ENCODE measurements at regions not wholly inside any gene's neighbourhood (a gene's known extent, or its start where the extent isn't known, plus 50 kb on each side); places are given as distances from the start of the nearest gene placed in this dataset.

DNA sequence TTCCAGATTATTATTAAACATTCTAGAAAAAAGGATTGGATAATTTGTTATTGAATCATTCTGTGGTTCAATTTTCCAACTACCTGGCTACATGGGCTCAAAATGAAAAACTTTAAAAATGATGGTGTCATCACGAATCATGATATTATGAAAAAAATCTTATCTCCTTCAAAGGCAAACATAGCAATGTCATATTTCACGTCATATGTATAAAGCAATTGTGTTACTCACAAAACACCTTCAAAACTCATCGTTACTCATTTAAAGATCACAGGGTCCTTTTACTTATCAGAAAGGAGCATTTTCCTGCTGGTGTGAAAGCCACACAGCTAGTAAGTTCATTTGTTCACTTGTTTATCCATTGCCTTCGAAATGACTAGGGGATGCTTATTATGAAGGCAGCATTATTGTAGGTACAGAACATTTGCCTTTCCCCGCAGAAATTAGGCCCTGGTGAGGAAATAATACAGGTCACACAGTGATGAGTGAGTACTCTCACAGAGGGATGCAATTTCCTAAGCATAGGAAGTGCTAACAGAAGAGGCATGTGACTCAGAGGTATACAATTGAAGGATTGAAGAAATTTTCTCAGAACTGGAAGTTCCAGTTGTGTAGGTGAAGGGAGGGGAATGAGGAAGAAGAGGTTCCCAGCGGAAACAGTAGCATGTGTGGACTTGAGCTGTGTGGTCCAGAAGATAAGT lies 478.7 kb downstream of the INHBA start:
- ATAC-seq (no peak), DNase-seq (no peak)
- Histone ChIP-seq H3K9me3 (no peaks in the 10 kb centered on the region), H3K27ac (no peak overlapping the region), H3K4me3 (no peak overlapping the region), H3K36me3 (no peaks in the 10 kb centered on the region), H3K27me3 (no peaks in the 10 kb centered on the region), H3K4me1 (no peaks in the 10 kb centered on the region)
- intact Hi-C loops (cut with DNase I) = no loop called here
- TF ChIP-seq, protein P1, sequence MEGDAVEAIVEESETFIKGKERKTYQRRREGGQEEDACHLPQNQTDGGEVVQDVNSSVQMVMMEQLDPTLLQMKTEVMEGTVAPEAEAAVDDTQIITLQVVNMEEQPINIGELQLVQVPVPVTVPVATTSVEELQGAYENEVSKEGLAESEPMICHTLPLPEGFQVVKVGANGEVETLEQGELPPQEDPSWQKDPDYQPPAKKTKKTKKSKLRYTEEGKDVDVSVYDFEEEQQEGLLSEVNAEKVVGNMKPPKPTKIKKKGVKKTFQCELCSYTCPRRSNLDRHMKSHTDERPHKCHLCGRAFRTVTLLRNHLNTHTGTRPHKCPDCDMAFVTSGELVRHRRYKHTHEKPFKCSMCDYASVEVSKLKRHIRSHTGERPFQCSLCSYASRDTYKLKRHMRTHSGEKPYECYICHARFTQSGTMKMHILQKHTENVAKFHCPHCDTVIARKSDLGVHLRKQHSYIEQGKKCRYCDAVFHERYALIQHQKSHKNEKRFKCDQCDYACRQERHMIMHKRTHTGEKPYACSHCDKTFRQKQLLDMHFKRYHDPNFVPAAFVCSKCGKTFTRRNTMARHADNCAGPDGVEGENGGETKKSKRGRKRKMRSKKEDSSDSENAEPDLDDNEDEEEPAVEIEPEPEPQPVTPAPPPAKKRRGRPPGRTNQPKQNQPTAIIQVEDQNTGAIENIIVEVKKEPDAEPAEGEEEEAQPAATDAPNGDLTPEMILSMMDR (IDR thresholded peaks at IDR 0.05) = no peak

DNA sequence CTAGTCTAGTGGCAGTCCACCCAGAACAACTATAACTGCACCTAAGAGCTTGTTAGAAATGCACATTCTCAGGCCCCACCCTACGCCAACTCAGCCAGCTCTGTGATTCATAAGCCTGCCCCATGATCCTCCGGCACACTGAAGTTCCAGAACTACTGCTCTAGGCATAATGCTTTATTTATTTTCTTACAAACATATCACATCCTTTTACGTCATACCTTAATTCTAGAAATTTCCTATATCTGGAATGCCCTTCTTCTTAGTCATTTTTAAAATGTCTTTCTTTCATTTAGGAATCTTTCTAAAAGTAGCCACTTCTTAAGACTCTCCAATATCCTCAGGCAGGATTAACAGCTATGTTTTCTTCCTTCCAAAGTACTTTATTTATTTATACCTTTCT lies 480.1 kb downstream of the INHBA start:
- intact Hi-C loops (cut with DNase I) = no loop called here
- TF ChIP-seq, protein P1 (IDR thresholded peaks at IDR 0.05) = no peak
- no peak for ATAC-seq
- Histone ChIP-seq H3K9me3 (no peaks in the 10 kb centered on the region), H3K4me1 (no peaks in the 10 kb centered on the region), H3K36me3 (no peaks in the 10 kb centered on the region), H3K27me3 (no peaks in the 10 kb centered on the region), H3K27ac (no peak overlapping the region), H3K4me3 (no peak overlapping the region)
- no peak for DNase-seq

DNA sequence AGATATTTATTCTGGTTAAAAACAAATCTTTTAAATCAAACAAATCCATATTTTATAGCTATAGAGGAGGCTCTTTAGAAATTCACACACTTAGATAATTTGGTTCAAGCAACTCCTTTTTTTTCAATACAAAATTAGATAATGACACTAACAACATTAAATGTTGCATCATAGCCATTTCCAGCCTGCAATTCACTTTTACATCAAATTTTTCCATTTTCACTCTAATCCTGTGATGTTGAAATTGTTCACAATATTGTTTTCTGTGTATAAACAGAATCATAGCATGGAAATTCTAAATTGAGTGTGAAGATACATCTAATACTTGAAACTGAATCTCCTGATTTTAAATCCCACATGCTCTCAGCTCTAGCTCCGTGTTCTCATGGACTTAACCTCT lies 482.6 kb downstream of the INHBA start:
- Histone ChIP-seq H3K27me3 (no peaks in the 10 kb centered on the region), H3K9me3 (no peaks in the 10 kb centered on the region), H3K36me3 (no peaks in the 10 kb centered on the region), H3K4me3 (no peak overlapping the region), H3K4me1 (no peaks in the 10 kb centered on the region), H3K27ac (no peak overlapping the region)
- no peak for DNase-seq
- intact Hi-C loops (cut with DNase I) = no loop called here
- TF ChIP-seq, protein P1 (IDR thresholded peaks at IDR 0.05) = no peak
- no peak for ATAC-seq

DNA sequence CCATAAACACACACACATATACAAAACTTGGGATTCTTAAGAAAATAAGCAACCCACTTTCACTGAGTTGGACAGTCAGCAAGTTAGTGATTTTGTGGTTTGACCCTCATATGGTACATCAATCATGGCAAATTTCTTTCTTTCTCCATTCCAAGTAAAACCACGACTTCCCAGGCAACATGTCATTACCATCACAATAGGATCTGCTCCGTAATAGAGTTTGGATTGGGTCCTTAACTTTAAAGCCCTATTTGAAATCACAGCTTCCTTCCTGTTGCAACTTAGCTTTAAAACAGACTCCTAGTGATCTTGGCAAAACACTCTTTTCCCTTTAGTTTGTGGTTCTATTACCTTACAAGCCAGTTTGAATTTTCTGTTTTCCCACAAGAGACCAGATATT lies 483.6 kb downstream of the INHBA start:
- Histone ChIP-seq H3K27ac (no peak overlapping the region), H3K27me3 (no peaks in the 10 kb centered on the region), H3K36me3 (no peaks in the 10 kb centered on the region), H3K9me3 (no peaks in the 10 kb centered on the region), H3K4me3 (no peak overlapping the region), H3K4me1 (no peaks in the 10 kb centered on the region)
- TF ChIP-seq, protein P1 (IDR thresholded peaks at IDR 0.05) = no peak
- DNase-seq (no peak), ATAC-seq (no peak)
- intact Hi-C loops (cut with DNase I) = no loop called here

DNA sequence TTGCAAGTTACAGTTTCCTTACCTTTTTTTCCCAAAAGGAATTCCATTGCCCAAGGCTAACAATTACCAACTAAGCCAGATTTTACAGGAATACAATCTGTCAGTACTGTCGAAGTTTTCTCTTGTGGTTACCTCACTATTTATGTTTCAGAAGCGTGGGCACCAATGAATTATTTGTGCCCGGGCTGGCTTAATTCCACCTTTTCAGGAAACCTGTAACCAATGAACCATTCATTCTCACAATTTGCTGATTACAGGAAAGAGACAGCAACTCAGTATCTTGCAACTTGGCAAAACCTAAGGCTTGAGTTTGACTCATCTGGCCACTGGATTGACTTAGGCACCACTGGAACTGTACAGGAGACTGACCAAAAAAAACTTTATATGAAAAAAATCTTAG lies 485.6 kb downstream of the INHBA start:
- intact Hi-C loops (cut with DNase I) = no loop called here
- Histone ChIP-seq H3K4me1 (no peaks in the 10 kb centered on the region), H3K4me3 (no peak overlapping the region), H3K27ac (no peak overlapping the region), H3K27me3 (no peaks in the 10 kb centered on the region), H3K36me3 (no peaks in the 10 kb centered on the region), H3K9me3 (no peaks in the 10 kb centered on the region)
- no peak for DNase-seq
- ATAC-seq = no peak
- TF ChIP-seq, protein P1 (IDR thresholded peaks at IDR 0.05) = no peak

DNA sequence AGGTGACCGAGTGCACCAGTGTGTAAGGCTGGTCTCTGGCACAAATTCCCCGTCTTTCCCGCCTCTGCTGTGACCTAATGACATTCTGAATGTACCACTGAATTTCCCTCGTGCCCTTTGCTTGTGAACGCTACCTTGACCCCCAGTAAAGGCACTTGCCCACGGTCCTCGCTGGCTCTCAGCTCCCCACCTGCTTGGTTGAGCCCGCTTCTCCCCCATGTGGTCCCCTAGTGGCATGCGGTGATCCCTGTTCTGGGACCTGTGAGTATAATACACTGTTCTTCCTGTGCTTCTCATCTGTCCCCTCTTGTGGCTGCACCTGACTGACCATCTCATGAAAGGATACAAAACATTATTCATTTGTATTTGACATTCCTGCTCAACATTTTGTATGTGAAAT lies 495.7 kb downstream of the INHBA start:
- H3K4me3 ChIP-seq = no peak overlapping the region
- TF ChIP-seq, protein P1 (IDR thresholded peaks at IDR 0.05) = no peak
- H3K9me3 ChIP-seq = no peaks in the 10 kb centered on the region
- no peaks in the 10 kb centered on the region for H3K36me3 ChIP-seq
- intact Hi-C loops (cut with DNase I) = no loop called here
- ATAC-seq = no peak
- no peaks in the 10 kb centered on the region for H3K4me1 ChIP-seq
- no peaks in the 10 kb centered on the region for H3K27me3 ChIP-seq
- DNase-seq = no peak
- H3K27ac ChIP-seq = no peak overlapping the region
